Adrenal gland (tissue), 9 donors: ENCODE measurements at regions not wholly inside any gene's neighbourhood (a gene's known extent, or its start where the extent isn't known, plus 50 kb on each side); places are given as distances from the start of the nearest gene placed in this dataset.

Experiments used
- DNase-seq, 7 donors: peaks; one replicate each; pipeline ENCODE4 v3.0.0-alpha.2; 2019 to 2020
- H3K27ac ChIP-seq, 5 donors: fragments of 200-600 bp; sonication (generic) in 4 of 5; 1 replicate in 3 of 5; 2 replicates in 2 of 5; pipeline versions ENCODE4 v1.5.1 to v1.8.0; 2016 to 2020; ENCODE audit warnings: mild to moderate bottlenecking in 1 of 5
- H3K27me3 ChIP-seq: fragments of 200-600 bp; 2 replicates; pipeline ENCODE4 v1.8.0; 2021
- H3K36me3 ChIP-seq, 2 donors: fragments of 200-600 bp; replicated peaks in 1 of 2; 1 replicate in 1 of 2; 2 replicates in 1 of 2; pipeline versions ENCODE4 v1.5.1 to v1.8.0; 2018 to 2022
- H3K4me1 ChIP-seq, 2 donors: fragments of 200-600 bp; replicated peaks in 1 of 2; 1 replicate in 1 of 2; 2 replicates in 1 of 2; pipeline versions ENCODE4 v1.5.1 to v1.8.0; 2018 to 2021
- H3K4me3 ChIP-seq, 4 donors: fragments of 200-600 bp; sonication (generic) in 3 of 4; one replicate each; pipeline ENCODE4 v1.5.1; 2016 to 2018
- H3K9me3 ChIP-seq, 3 donors: fragments of 200-600 bp; sonication (generic) in 1 of 3; replicated peaks in 1 of 3; 1 replicate in 2 of 3; 2 replicates in 1 of 3; pipeline versions ENCODE4 v1.5.1 to v1.8.0; 2016 to 2021
- CTCF ChIP-seq, 6 experiments: fragments of 450-650 bp in 4 of 6; fragments of 200-600 bp in 2 of 6; sonication (generic) in 1 of 6; IDR thresholded peaks; 1 replicate in 5 of 6; 2 replicates in 1 of 6; pipeline versions ENCODE4 v1.5.1 to v1.8.0; 2016 to 2021; ENCODE audit warnings: antibody characterized with exemption in 6 of 6, mild to moderate bottlenecking in 2 of 6, moderate library complexity in 1 of 6
- POLR2A ChIP-seq, 2 donors: fragments of 450-650 bp; IDR thresholded peaks; one replicate each; pipeline ENCODE4 v1.6.1; 2017; ENCODE audit warnings: antibody characterized with exemption in 2 of 2, mild to moderate bottlenecking in 2 of 2, moderate library complexity in 1 of 2
- WGBS, 4 donors: extraction: QIAGEN DNeasy Blood & Tissue Kit in 2 of 4; methylation state at CpG; one replicate each; pipeline versions ENCODE4 v1.1.5 to v1.1.7; 2013 to 2017; 5-methylcytosine and 5-hydroxymethylcytosine counted together
- intact Hi-C, 2 donors: fragments of 100-400 bp; cut with DNase I; formaldehyde crosslinking; loops; one replicate each; pipeline versions ENCODE4 v1.14.1 to v1.15.0; 2022 to 2023
- donor health status: healthy with polysubstance abuse.
- donor health status: Bipolar disorder and iron deficiency.
- donor health status: DM: yes; HTN: yes; CAD: no.
- donor health status: DM: no; HTN: no; CAD: no.
- donor health status: DM: no; HTN: no; CAD: no.

- no peaks in the 10 kb centered on the region for H3K4me1 ChIP-seq
- H3K27me3 ChIP-seq = no peaks in the 10 kb centered on the region
- intact Hi-C loops = no loop called here
- no peaks in the 10 kb centered on the region for H3K36me3 ChIP-seq
- DNase-seq = no peak
- H3K4me3 ChIP-seq = no peak overlapping the region
- H3K27ac ChIP-seq = no peak overlapping the region
- WGBS, 4 donors = 79 to 83% (median 79%) methylated on average over 4 of the region's 4 CpGs
- TF ChIP-seq POLR2A (IDR thresholded peaks at IDR 0.05) (no peak), CTCF (IDR thresholded peaks at IDR 0.05) (no peak)
- H3K9me3 ChIP-seq = peaks cover 0 to 3% (median 0%) of the 10 kb centered on the region in 3 donors
Observed at GRCh38 chr1:194167956-194168640, 981.7 kb upstream of the B3GALT2 start.

GRCh38 chr1:194164755-194165154 lies 978.3 kb upstream of the B3GALT2 start:
- Histone ChIP-seq H3K4me3 (no peak overlapping the region), H3K9me3 (peaks cover 0 to 3% (median 0%) of the 10 kb centered on the region in 3 donors), H3K27me3 (no peaks in the 10 kb centered on the region), H3K4me1 (no peaks in the 10 kb centered on the region), H3K36me3 (no peaks in the 10 kb centered on the region), H3K27ac (no peak overlapping the region)
- no peak for DNase-seq
- 79 to 87% (median 83%) methylated on average over 1 of the region's 1 CpG for WGBS, 4 donors
- TF ChIP-seq POLR2A (IDR thresholded peaks at IDR 0.05) (no peak), CTCF (IDR thresholded peaks at IDR 0.05) (no peak)
- intact Hi-C loops = no loop called here

GRCh38 chr1:194161591-194161990 lies 975.2 kb upstream of the B3GALT2 start:
- 37 to 41% (median 40%) methylated on average over 1 of the region's 1 CpG for WGBS, 4 donors
- Histone ChIP-seq H3K4me3 (no peak overlapping the region), H3K9me3 (peaks cover 0 to 6% (median 0%) of the 10 kb centered on the region in 3 donors), H3K36me3 (no peaks in the 10 kb centered on the region), H3K4me1 (no peaks in the 10 kb centered on the region), H3K27me3 (no peaks in the 10 kb centered on the region), H3K27ac (no peak overlapping the region)
- intact Hi-C loops = no loop called here
- DNase-seq = peak in 5 of 7 donors; percentile 26 to 33 (median 32)
- no peak for TF ChIP-seq CTCF (IDR thresholded peaks at IDR 0.05)
- no peak for TF ChIP-seq POLR2A (IDR thresholded peaks at IDR 0.05)

- no peak for DNase-seq
- Histone ChIP-seq H3K27ac (no peak overlapping the region), H3K4me1 (no peaks in the 10 kb centered on the region), H3K27me3 (no peaks in the 10 kb centered on the region), H3K4me3 (no peak overlapping the region), H3K9me3 (peaks cover 0 to 6% (median 0%) of the 10 kb centered on the region in 3 donors), H3K36me3 (no peaks in the 10 kb centered on the region)
- intact Hi-C loops = no loop called here
- no peak for TF ChIP-seq POLR2A (IDR thresholded peaks at IDR 0.05)
Observed at GRCh38 chr1:194159941-194160340, 973.5 kb upstream of the B3GALT2 start.

- Histone ChIP-seq H3K4me3 (no peak overlapping the region), H3K4me1 (no peaks in the 10 kb centered on the region), H3K9me3 (peaks cover 0 to 6% (median 0%) of the 10 kb centered on the region in 3 donors), H3K27me3 (no peaks in the 10 kb centered on the region), H3K27ac (no peak overlapping the region), H3K36me3 (no peaks in the 10 kb centered on the region)
- 82 to 89% (median 85%) methylated on average over 3 of the region's 3 CpGs for WGBS, 4 donors
- intact Hi-C loops = no loop called here
- DNase-seq = no peak
- TF ChIP-seq POLR2A (IDR thresholded peaks at IDR 0.05) = no peak
- TF ChIP-seq CTCF (IDR thresholded peaks at IDR 0.05) = no peak
Observed at GRCh38 chr1:194155962-194156361, 969.5 kb upstream of the B3GALT2 start.
